Activated T-helper 17 cell treated with anti-CD3 and anti-CD28 coated beads, Interleukin-2, amount 50 U/mL, for 72 hours (primary cell): ENCODE measurements at regions not wholly inside any gene's neighbourhood (a gene's known extent, or its start where the extent isn't known, plus 50 kb on each side); places are given as distances from the start of the nearest gene placed in this dataset.

Source experiments
- ATAC-seq: fragments of 150-1000 bp; cut with Tn5 transposase; replicated peaks from 2 replicates; pipeline ENCODE4 v1.10.0; 2021; ENCODE audit warnings: mild to moderate bottlenecking, moderate library complexity
- H3K27ac Mint-ChIP-seq: one replicate; pipeline ENCODE4 v1.8.0; 2022; ENCODE audit warnings: mixed read lengths
- H3K27me3 Mint-ChIP-seq: one replicate; pipeline ENCODE4 v1.8.0; 2022; ENCODE audit warnings: mixed read lengths
- H3K36me3 Mint-ChIP-seq: one replicate; pipeline ENCODE4 v1.8.0; 2022; ENCODE audit warnings: low read depth, mild to moderate bottlenecking, mixed read lengths
- H3K4me1 Mint-ChIP-seq: one replicate; pipeline ENCODE4 v1.8.0; 2022; ENCODE audit warnings: mixed read lengths
- H3K4me3 Mint-ChIP-seq: one replicate; pipeline ENCODE4 v1.8.0; 2022; ENCODE audit warnings: mild to moderate bottlenecking, mixed read lengths
- H3K9me3 Mint-ChIP-seq: one replicate; pipeline ENCODE4 v1.8.0; 2022; ENCODE audit warnings: mixed read lengths

GRCh38 chr5:135242021-135242865 is 156.8 kb downstream of the MACROH2A1 start:
- ATAC-seq: no peak
- Mint-ChIP-seq H3K27ac (no peak overlapping the region), H3K27me3 (no peaks in the 10 kb centered on the region), H3K36me3 (no peaks in the 10 kb centered on the region), H3K9me3 (no peaks in the 10 kb centered on the region), H3K4me1 (no peaks in the 10 kb centered on the region), H3K4me3 (no peak overlapping the region)

GRCh38 chr5:135241536-135241935 is 157.5 kb downstream of the MACROH2A1 start:
- ATAC-seq: no peak
- no peak overlapping the region for H3K27ac Mint-ChIP-seq
- no peaks in the 10 kb centered on the region for H3K36me3 Mint-ChIP-seq
- no peaks in the 10 kb centered on the region for H3K4me1 Mint-ChIP-seq
- H3K4me3 Mint-ChIP-seq: no peak overlapping the region
- H3K9me3 Mint-ChIP-seq: no peaks in the 10 kb centered on the region
- H3K27me3 Mint-ChIP-seq: no peaks in the 10 kb centered on the region

GRCh38 chr5:135240781-135241360 is 158.2 kb downstream of the MACROH2A1 start:
- no peak for ATAC-seq
- no peaks in the 10 kb centered on the region for H3K36me3 Mint-ChIP-seq
- no peaks in the 10 kb centered on the region for H3K4me1 Mint-ChIP-seq
- H3K27me3 Mint-ChIP-seq: no peaks in the 10 kb centered on the region
- no peak overlapping the region for H3K4me3 Mint-ChIP-seq
- no peaks in the 10 kb centered on the region for H3K9me3 Mint-ChIP-seq
- no peak overlapping the region for H3K27ac Mint-ChIP-seq

GRCh38 chr5:135240283-135240633 is 158.8 kb downstream of the MACROH2A1 start:
- H3K4me1 Mint-ChIP-seq: no peaks in the 10 kb centered on the region
- H3K9me3 Mint-ChIP-seq: no peaks in the 10 kb centered on the region
- no peaks in the 10 kb centered on the region for H3K36me3 Mint-ChIP-seq
- H3K4me3 Mint-ChIP-seq: no peak overlapping the region
- H3K27me3 Mint-ChIP-seq: no peaks in the 10 kb centered on the region
- no peak overlapping the region for H3K27ac Mint-ChIP-seq
- no peak for ATAC-seq

GRCh38 chr5:135239453-135240282 is 159.4 kb downstream of the MACROH2A1 start:
- Mint-ChIP-seq H3K9me3 (no peaks in the 10 kb centered on the region), H3K36me3 (no peaks in the 10 kb centered on the region), H3K4me3 (no peak overlapping the region), H3K4me1 (no peaks in the 10 kb centered on the region), H3K27me3 (no peaks in the 10 kb centered on the region), H3K27ac (no peak overlapping the region)
- no peak for ATAC-seq

- Mint-ChIP-seq H3K4me3 (no peak overlapping the region), H3K4me1 (no peaks in the 10 kb centered on the region), H3K36me3 (no peaks in the 10 kb centered on the region), H3K27me3 (no peaks in the 10 kb centered on the region), H3K27ac (no peak overlapping the region), H3K9me3 (no peaks in the 10 kb centered on the region)
- no peak for ATAC-seq
Observed at GRCh38 chr5:135238622-135239452, 160.2 kb downstream of the MACROH2A1 start.

- Mint-ChIP-seq H3K36me3 (no peaks in the 10 kb centered on the region), H3K4me1 (no peaks in the 10 kb centered on the region), H3K4me3 (no peak overlapping the region), H3K27ac (no peak overlapping the region), H3K27me3 (no peaks in the 10 kb centered on the region), H3K9me3 (no peaks in the 10 kb centered on the region)
- no peak for ATAC-seq
Observed at GRCh38 chr5:135237748-135238103, 161.3 kb downstream of the MACROH2A1 start.

- Mint-ChIP-seq H3K9me3 (no peaks in the 10 kb centered on the region), H3K4me1 (no peaks in the 10 kb centered on the region), H3K36me3 (no peaks in the 10 kb centered on the region), H3K27ac (no peak overlapping the region), H3K27me3 (no peaks in the 10 kb centered on the region), H3K4me3 (no peak overlapping the region)
- ATAC-seq: no peak
Observed at GRCh38 chr5:135236908-135237747, 161.9 kb downstream of the MACROH2A1 start.

- Mint-ChIP-seq H3K9me3 (no peaks in the 10 kb centered on the region), H3K27ac (no peak overlapping the region), H3K27me3 (no peaks in the 10 kb centered on the region), H3K4me1 (no peaks in the 10 kb centered on the region), H3K4me3 (no peak overlapping the region), H3K36me3 (no peaks in the 10 kb centered on the region)
- ATAC-seq: no peak
Observed at GRCh38 chr5:135236228-135236907, 162.7 kb downstream of the MACROH2A1 start.

GRCh38 chr5:135235551-135236227 is 163.3 kb downstream of the MACROH2A1 start:
- Mint-ChIP-seq H3K4me3 (no peak overlapping the region), H3K27me3 (no peaks in the 10 kb centered on the region)

GRCh38 chr5:135234666-135235401 is 164.2 kb downstream of the MACROH2A1 start:
- no peak overlapping the region for H3K4me3 Mint-ChIP-seq
- no peaks in the 10 kb centered on the region for H3K27me3 Mint-ChIP-seq
- no peaks in the 10 kb centered on the region for H3K36me3 Mint-ChIP-seq
- no peaks in the 10 kb centered on the region for H3K4me1 Mint-ChIP-seq
- H3K9me3 Mint-ChIP-seq: no peaks in the 10 kb centered on the region
- H3K27ac Mint-ChIP-seq: no peak overlapping the region
- ATAC-seq: no peak

More at GRCh38 chr5:135235551-135236227, 163.3 kb downstream of the MACROH2A1 start:
- H3K9me3 Mint-ChIP-seq: no peaks in the 10 kb centered on the region
- H3K4me1 Mint-ChIP-seq: no peaks in the 10 kb centered on the region
- no peak for ATAC-seq
- H3K36me3 Mint-ChIP-seq: no peaks in the 10 kb centered on the region
- no peak overlapping the region for H3K27ac Mint-ChIP-seq

GRCh38 chr5:135234242-135234641 is 164.8 kb downstream of the MACROH2A1 start:
- no peaks in the 10 kb centered on the region for H3K9me3 Mint-ChIP-seq
- no peak overlapping the region for H3K4me3 Mint-ChIP-seq
- no peaks in the 10 kb centered on the region for H3K27me3 Mint-ChIP-seq
- no peaks in the 10 kb centered on the region for H3K36me3 Mint-ChIP-seq
- no peak overlapping the region for H3K27ac Mint-ChIP-seq
- no peaks in the 10 kb centered on the region for H3K4me1 Mint-ChIP-seq
- ATAC-seq: no peak
